ENCODE measurements at regions not wholly inside any gene's neighbourhood (a gene's known extent, or its start where the extent isn't known, plus 50 kb on each side); places are given as distances from the start of the nearest gene placed in this dataset.

DNA sequence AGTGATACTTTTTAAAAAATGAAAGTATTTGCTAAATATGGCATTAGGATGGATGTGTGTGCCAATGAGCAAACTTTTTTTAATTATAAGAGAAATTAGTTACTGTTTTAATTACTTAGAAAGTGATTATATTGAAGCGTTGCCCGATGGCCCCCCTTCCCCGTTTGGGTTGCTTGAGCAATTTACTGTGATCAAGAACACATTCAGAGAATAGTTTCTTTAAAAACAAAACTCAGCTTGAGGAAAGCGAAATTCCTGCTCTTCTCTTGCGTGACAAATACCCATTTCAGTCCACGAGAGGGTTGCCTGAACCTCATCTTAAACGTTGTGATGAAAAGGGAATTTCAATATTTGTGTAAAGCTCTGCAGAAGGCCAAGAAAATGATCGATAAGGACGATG is 234.1 kb downstream of the GATA3 start:
- DNase-seq, result no peak
- no peak for TF ChIP-seq POLR2A (IDR thresholded peaks at IDR 0.05; ENCODE audit: low read length)
- TF ChIP-seq GATA1 (IDR thresholded peaks at IDR 0.05; ENCODE audit: low read depth, low read length), result no peak

DNA sequence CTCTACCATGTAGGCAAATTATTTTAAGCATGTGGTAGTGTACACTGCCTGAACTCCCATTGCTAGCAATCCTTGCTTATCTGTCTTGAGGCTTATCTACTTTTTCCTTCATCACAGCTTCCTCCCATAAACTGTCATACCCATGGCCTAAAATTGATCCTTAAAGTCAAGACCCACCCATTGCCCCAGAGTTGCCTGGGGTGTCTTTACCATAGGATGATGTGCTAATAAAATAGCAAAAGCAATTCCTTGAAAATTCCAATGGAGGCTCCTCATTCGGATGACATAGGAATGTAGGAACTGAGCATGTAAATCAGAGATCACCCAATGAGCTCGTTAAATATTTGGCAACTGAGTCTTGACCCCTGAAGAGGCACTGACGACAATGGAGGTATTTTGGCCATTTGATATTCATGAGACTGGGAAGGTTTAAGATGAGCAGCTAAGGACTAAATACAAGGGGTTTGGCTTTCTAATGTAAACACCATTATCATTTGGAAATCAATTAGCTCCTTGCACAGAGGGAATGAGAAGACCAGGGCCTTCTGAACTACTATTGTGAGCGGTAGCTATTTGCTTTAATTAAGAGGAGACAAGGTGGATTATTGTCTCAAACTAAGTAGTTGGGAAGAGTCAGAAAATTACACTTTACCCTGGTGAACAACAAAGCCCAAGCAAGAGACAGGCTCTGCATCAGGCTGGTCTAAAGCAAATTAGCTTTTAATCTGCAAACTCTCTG is 234.9 kb downstream of the GATA3 start:
- no peak for DNase-seq
- no peak for TF ChIP-seq GATA1 (IDR thresholded peaks at IDR 0.05; ENCODE audit: low read depth, low read length)
- no peak for TF ChIP-seq POLR2A (IDR thresholded peaks at IDR 0.05; ENCODE audit: low read length)

DNA sequence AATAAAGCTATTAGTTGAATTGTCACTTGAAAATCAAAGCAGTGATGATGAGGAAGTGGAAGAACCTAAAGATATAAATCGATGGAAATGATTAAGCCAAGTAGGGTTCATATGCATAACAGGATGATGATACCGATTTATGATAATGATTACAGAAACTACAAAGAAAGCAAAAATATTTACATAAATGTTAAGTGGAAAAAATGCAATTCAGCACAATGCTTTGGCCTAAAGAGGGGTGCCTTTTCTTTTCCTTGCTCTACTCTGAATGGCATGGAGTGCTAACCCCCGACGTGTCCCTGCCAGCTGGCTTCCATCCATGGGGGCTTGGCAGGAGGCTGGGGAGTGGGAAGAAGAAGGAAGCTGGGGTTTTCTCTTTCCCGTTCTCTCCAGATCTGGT is 240.3 kb downstream of the GATA3 start:
- no peak for TF ChIP-seq POLR2A (IDR thresholded peaks at IDR 0.05; ENCODE audit: low read length)
- TF ChIP-seq GATA1 (IDR thresholded peaks at IDR 0.05; ENCODE audit: low read depth, low read length), result no peak
- no peak for DNase-seq

DNA sequence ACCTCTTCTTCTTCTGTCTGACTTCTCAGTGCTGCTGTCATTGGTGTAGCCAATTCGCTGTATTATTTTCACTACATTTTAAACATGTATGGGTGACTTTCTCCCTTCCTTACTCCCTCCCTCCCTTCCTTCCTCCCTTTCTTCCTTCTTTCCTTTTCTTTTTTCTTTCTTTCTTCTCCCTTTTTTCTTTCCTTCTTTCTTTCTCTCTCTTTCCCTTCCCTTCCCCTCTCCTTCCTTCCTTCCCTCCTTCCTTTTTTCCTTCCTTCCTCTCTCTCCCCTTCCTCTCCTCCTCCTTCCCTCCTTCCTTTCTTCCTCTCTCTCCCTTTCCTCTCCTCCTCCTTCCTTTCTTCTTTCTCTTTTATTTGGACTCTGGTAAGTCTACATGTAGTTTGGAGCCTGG is 240.8 kb downstream of the GATA3 start:
- no peak for DNase-seq
- TF ChIP-seq POLR2A (IDR thresholded peaks at IDR 0.05; ENCODE audit: low read length) (no peak), GATA1 (IDR thresholded peaks at IDR 0.05; ENCODE audit: low read depth, low read length) (no peak)

DNA sequence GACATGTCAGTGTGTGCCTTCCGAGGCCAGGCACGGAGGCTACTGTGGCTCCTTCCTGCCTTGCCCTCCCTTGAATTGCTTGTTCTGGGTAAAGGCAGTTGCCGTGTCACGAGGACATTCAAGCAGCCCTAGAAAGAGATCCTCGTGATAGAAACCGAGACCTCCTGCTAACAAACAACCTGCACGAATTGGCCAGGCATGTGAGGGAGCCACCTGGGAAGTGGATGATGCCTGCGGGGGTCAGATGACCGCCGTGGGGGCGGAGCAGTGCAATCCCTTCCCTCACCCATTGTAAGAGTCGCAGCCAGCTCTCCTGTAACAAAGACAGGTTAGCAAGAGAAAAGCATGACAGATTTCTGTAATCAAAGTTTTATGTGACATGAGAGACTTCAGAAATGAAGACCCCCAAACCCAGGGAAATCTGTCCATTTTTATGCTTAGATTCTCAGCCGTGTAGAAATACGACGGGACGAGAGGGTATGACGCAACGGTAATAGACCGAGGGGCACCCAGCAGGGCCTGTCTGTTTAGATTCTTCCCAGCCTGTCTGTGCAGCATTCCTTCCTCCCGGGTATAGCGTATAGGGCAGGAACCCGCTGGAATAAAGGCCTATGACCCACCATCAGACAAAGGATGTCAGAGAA is 241.7 kb downstream of the GATA3 start:
- TF ChIP-seq POLR2A (IDR thresholded peaks at IDR 0.05; ENCODE audit: low read length) (no peak), GATA1 (IDR thresholded peaks at IDR 0.05; ENCODE audit: low read depth, low read length) (no peak)
- DNase-seq, result no peak

DNA sequence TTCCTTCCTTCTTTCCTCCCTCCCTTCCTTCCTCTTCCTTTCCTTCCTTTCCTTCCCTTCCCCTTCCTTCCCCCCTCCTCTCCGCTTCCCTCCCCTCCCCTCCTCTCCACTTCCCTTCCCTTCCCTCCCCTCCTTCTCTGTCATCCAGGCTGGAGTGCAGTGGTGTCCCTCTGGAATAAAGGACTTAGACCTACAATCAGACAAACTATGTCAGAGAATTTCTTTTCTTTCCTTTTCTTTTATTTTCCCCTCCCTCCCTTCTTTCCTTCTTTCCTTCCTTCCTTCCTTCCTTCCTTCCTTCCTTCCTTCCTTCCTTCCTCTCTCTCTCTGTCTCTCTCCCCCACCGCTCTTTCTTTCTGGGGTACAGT is 242.2 kb downstream of the GATA3 start:
- DNase-seq, result no peak
- TF ChIP-seq GATA1 (IDR thresholded peaks at IDR 0.05; ENCODE audit: low read depth, low read length), result no peak
- TF ChIP-seq POLR2A (IDR thresholded peaks at IDR 0.05; ENCODE audit: low read length), result no peak

DNA sequence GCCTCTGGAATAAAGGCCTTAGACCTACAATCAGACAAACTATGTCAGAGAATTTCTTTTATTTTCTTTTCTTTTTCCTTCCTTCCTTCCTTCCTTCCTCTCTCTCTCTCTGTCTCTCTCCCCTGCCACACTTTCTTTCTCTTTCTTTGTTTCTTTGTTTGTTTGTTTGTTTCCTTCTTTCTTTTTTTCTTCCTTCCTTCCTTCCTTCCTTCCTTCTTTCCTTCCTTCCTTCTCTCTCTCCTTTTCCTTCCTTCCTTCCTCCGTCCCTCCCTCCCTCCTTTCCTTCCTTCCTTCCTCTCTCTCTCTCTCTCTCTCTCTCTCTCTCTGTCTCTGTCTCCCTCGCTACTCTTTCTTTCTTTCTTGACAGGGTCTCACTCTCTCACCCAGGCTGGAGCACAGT is 242.6 kb downstream of the GATA3 start:
- no peak for DNase-seq
- TF ChIP-seq POLR2A (IDR thresholded peaks at IDR 0.05; ENCODE audit: low read length), result no peak
- no peak for TF ChIP-seq GATA1 (IDR thresholded peaks at IDR 0.05; ENCODE audit: low read depth, low read length)

DNA sequence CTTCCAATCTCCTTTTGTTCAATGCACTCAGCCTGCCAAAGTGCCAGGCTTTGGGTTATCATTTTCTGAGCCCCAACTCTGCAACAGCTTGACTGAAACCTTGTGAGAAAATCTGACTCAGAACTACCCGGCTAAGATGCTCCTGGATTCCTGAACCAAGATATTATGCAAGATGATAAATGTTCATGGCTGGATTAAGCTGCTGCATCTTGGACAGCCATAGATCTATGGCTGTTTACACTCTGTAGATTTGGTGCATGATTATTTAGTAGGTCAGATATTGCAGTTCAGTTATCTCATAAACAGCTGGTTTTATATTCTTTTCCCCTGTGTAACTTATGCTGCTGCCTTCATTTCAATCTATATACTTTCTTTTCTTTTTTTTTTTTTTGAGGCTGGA is 243.5 kb downstream of the GATA3 start:
- no peak for DNase-seq
- no peak for TF ChIP-seq GATA1 (IDR thresholded peaks at IDR 0.05; ENCODE audit: low read depth, low read length)

DNA sequence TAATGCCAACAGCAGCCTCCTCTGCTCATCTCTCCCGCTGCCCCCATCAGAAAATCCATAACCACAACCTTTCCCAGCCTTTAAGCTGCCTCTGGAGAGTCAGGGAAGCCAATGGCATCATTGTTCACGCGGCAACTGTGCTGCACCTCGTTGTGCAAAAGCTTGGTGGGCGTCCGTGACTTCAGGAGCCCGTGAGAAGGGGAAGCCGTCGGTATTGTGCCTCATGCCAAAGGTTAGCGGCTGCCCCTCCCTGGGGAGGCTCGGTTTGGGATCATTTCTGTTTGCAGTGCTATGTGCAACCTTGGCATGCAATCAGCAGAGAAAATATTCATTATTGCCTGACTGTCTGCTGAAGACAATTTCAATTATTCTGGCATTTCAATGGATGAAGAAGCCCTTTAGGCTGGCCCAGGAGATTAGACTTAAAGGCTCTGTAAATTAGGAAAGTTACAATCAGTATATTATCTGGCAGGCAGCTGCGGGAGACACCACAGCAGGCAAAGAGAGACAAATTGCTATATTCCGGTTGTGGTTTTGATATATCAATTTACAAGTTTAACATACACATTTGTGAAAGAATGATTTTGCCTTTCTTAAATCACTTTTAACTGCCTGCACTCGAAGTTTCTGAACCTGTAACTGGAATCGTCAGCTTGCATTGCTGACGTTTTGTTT is 244.5 kb downstream of the GATA3 start:
- no peak for DNase-seq
- TF ChIP-seq POLR2A (IDR thresholded peaks at IDR 0.05; ENCODE audit: low read length), result no peak
- TF ChIP-seq GATA1 (IDR thresholded peaks at IDR 0.05; ENCODE audit: low read depth, low read length), result no peak

DNA sequence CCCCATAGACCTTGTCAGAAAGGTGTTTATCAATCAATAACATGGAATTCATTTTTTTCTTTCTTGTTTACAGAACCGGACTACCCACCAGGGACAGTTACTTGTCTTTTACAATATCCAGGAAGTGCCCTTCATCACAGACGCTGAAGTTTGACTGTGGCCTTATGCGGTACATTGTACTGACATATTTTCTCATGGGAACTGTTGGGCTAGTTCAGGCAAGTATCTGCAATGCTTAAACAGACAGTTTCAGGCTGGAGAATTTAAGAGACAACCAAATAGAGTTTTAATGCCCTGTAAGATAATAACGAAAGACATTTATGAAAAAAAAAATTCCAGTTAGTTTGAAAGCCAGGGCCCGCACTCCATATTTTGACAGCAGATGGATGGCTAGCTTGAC is 246.4 kb downstream of the GATA3 start:
- DNase-seq, result no peak
- TF ChIP-seq POLR2A (IDR thresholded peaks at IDR 0.05; ENCODE audit: low read length), result no peak
- TF ChIP-seq GATA1 (IDR thresholded peaks at IDR 0.05; ENCODE audit: low read depth, low read length), result no peak

DNA sequence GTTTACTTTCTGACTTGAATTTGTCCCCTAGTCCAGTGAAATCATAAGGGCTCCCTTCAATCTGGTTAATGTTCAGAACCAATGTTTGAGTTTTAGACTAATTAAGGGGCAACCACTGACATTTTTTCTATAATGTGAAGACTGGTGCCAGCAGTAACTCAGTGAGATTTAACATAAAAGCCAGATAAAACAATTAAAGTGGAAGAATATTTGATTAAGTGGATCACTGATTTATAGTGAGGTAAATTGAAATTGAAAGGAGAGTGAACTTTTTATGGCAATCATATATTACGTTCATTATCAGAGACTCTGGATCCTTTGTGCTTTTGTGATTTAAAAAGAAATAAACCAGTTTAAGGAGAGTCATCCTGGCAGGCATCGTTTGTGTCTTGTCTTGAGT is 246.8 kb downstream of the GATA3 start:
- no peak for DNase-seq
- TF ChIP-seq GATA1 (IDR thresholded peaks at IDR 0.05; ENCODE audit: low read depth, low read length), result no peak

DNA sequence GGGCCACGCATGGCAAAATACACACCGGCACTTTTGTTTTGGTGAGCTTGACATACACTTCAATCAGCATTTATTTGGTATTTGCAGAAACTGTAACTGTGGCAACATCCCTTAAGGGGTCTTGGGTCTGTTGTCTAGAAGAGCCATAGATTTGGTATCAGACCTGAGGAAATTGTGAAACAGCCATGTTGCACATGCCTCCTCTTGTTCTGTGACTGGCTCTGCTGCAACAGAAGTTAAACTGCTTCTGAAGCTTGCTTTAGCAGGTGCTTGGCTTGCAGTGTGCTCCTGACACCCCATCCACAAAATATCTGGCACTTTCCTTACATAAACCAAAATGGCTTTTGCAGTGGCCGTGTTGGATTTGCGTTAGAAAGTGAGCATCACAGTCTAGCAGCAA is 247.3 kb downstream of the GATA3 start:
- TF ChIP-seq GATA1 (IDR thresholded peaks at IDR 0.05; ENCODE audit: low read depth, low read length) (no peak), POLR2A (IDR thresholded peaks at IDR 0.05; ENCODE audit: low read length) (no peak)
- DNase-seq, result no peak

DNA sequence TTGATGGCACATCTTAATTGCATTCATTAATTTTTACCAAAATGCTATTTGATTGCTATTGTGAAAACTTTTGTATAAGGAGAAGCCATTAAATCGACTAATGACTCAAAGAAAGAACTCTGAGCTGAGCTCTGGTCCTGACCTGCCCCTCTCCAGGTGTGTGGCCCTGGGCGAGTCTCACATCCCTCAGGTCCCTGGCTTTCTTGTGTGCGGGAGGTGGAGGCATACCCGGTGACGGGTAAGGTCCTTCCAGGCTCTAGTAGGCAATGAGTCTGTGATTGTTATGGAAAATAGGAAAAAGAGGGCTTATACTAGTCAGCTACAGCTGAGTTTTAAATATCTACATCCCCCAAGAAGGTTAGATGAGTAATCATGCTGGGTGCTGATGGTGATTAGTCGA is 248.1 kb downstream of the GATA3 start:
- no peak for DNase-seq
- TF ChIP-seq GATA1 (IDR thresholded peaks at IDR 0.05; ENCODE audit: low read depth, low read length), result no peak
- no peak for TF ChIP-seq POLR2A (IDR thresholded peaks at IDR 0.05; ENCODE audit: low read length)

DNA sequence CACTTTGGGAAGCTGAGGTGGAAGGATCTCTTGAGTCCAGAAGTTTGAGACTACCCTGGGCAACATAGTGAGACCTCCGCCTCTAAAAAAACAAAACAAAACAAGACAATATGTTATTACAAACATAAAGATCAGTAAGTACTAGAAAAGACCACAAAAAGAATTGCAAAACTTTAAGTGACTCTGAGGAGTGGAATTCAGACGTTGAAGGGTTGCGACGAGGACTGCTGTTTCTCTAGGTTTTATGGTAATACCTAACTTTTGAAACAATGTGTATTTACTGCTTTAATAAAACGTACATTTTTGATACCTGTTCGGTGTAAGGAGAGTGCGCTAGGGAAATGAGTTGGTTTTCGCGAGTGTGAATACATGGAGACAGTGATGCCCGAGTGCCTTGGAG is 250.4 kb downstream of the GATA3 start:
- no peak for TF ChIP-seq GATA1 (IDR thresholded peaks at IDR 0.05; ENCODE audit: low read depth, low read length)
- no peak for TF ChIP-seq POLR2A (IDR thresholded peaks at IDR 0.05; ENCODE audit: low read length)
- no peak for DNase-seq
